RKO (cell line): ENCODE measurements at regions not wholly inside any gene's neighbourhood (a gene's known extent, or its start where the extent isn't known, plus 50 kb on each side); places are given as distances from the start of the nearest gene placed in this dataset.

ENCODE experiments used
- DNase-seq: peaks from one replicate; pipeline ENCODE4 v3.0.0-alpha.2; 2016; ENCODE audit warnings: low spot score

- DNase-seq: no peak
These were observed 70.7 kb downstream of the RBFOX3 start for GRCh38 chr17:79539944-79540705.

GRCh38 chr17:79538291-79538690, 72.6 kb downstream of the RBFOX3 start:
- no peak for DNase-seq

- no peak for DNase-seq
These were observed 73.2 kb downstream of the RBFOX3 start for GRCh38 chr17:79537686-79538085.

GRCh38 chr17:79537061-79537460, 73.8 kb downstream of the RBFOX3 start:
- DNase-seq: no peak

- no peak for DNase-seq
These were observed 74.5 kb downstream of the RBFOX3 start for GRCh38 chr17:79536212-79536840.

GRCh38 chr17:79535728-79536025, 75.2 kb downstream of the RBFOX3 start:
- DNase-seq: no peak

- DNase-seq: no peak
These were observed 75.8 kb downstream of the RBFOX3 start for GRCh38 chr17:79534851-79535727.

- DNase-seq: no peak
These were observed 76.7 kb downstream of the RBFOX3 start for GRCh38 chr17:79534111-79534510.

- no peak for DNase-seq
These were observed 77.7 kb downstream of the RBFOX3 start for GRCh38 chr17:79533116-79533515.

GRCh38 chr17:79532107-79532790, 78.6 kb downstream of the RBFOX3 start:
- DNase-seq: no peak

- DNase-seq: no peak
These were observed 79.4 kb downstream of the RBFOX3 start for GRCh38 chr17:79531191-79532095.

GRCh38 chr17:79530361-79531105, 80.3 kb downstream of the RBFOX3 start:
- no peak for DNase-seq

GRCh38 chr17:79529661-79530081, 81.2 kb downstream of the RBFOX3 start:
- no peak for DNase-seq

- DNase-seq: no peak
These were observed 82.2 kb downstream of the RBFOX3 start for GRCh38 chr17:79528592-79529125.

GRCh38 chr17:79527306-79527705, 83.5 kb downstream of the RBFOX3 start:
- no peak for DNase-seq

- DNase-seq: no peak
These were observed 84.8 kb downstream of the RBFOX3 start for GRCh38 chr17:79525793-79526677.

- no peak for DNase-seq
These were observed 86.4 kb downstream of the RBFOX3 start for GRCh38 chr17:79524213-79525187.

- no peak for DNase-seq
These were observed 88.4 kb downstream of the RBFOX3 start for GRCh38 chr17:79522414-79522813.
